H9 (cell line): ENCODE measurements at regions not wholly inside any gene's neighbourhood (a gene's known extent, or its start where the extent isn't known, plus 50 kb on each side); places are given as distances from the start of the nearest gene placed in this dataset.

Experiments
- DNase-seq: peaks from one replicate; pipeline ENCODE4 v3.0.0-alpha.2; 2017
- H2AFZ ChIP-seq: one replicate; pipeline ENCODE4 v1.6.1; 2013; ENCODE audit warnings: mild to moderate bottlenecking, low read length, control low read depth, moderate library complexity
- H2AK5ac ChIP-seq: 2 replicates; pipeline ENCODE4 v1.6.1; 2013; ENCODE audit warnings: low read length, control low read depth, mixed read lengths; ENCODE audit not compliant: insufficient read length
- H2BK120ac ChIP-seq: one replicate; pipeline ENCODE4 v1.6.1; 2013; ENCODE audit warnings: low read depth, mild to moderate bottlenecking, low read length, control low read depth, inconsistent platforms; ENCODE audit not compliant: poor library complexity, severe bottlenecking
- H2BK12ac ChIP-seq: 2 replicates; pipeline ENCODE4 v1.6.1; 2013; ENCODE audit warnings: low read length, control low read depth, mixed read lengths, low read depth; ENCODE audit not compliant: insufficient read length
- H2BK15ac ChIP-seq: 2 replicates; pipeline ENCODE4 v1.6.1; 2013; ENCODE audit warnings: low read depth, low read length, control low read depth
- H2BK20ac ChIP-seq: one replicate; pipeline ENCODE4 v1.6.1; 2013; ENCODE audit warnings: low read depth, mild to moderate bottlenecking, low read length, control low read depth, inconsistent platforms; ENCODE audit not compliant: poor library complexity, severe bottlenecking
- H2BK5ac ChIP-seq: 2 replicates; pipeline ENCODE4 v1.6.1; 2013; ENCODE audit warnings: low read length, control low read depth, mixed read lengths; ENCODE audit not compliant: insufficient read length
- H3K14ac ChIP-seq: 2 replicates; pipeline ENCODE4 v1.6.1; 2013; ENCODE audit warnings: low read length, control low read depth; ENCODE audit not compliant: insufficient read depth
- H3K18ac ChIP-seq: 2 replicates; pipeline ENCODE4 v1.6.1; 2013; ENCODE audit warnings: low read depth, mild to moderate bottlenecking, mixed read lengths, low read length, control low read depth; ENCODE audit not compliant: insufficient read length
- H3K23ac ChIP-seq: 2 replicates; pipeline ENCODE4 v1.6.1; 2013; ENCODE audit warnings: low read length, control low read depth, mixed read lengths, low read depth; ENCODE audit not compliant: insufficient read length
- H3K23me2 ChIP-seq: 2 replicates; pipeline ENCODE4 v1.6.1; 2013; ENCODE audit warnings: low read depth, mild to moderate bottlenecking, mixed read lengths, low read length, control low read depth; ENCODE audit not compliant: insufficient read length, poor library complexity, severe bottlenecking
- H3K27ac ChIP-seq: 2 replicates; pipeline ENCODE4 v1.5.1; 2013; ENCODE audit warnings: low read length, control low read depth, mixed read lengths, low read depth; ENCODE audit not compliant: insufficient read length
- H3K27me3 ChIP-seq: 2 replicates; pipeline ENCODE4 v1.6.1; 2013; ENCODE audit warnings: low read length, control low read depth, inconsistent platforms; ENCODE audit not compliant: insufficient read depth
- H3K4ac ChIP-seq: 2 replicates; pipeline ENCODE4 v1.6.1; 2013; ENCODE audit warnings: low read depth, mild to moderate bottlenecking, control low read depth, inconsistent platforms, low read length, moderate library complexity
- H3K4me1 ChIP-seq: 2 replicates; pipeline ENCODE4 v1.6.1; 2013; ENCODE audit warnings: low read length, control low read depth, inconsistent platforms; ENCODE audit not compliant: insufficient read depth
- H3K4me2 ChIP-seq: 2 replicates; pipeline ENCODE4 v1.6.1; 2013; ENCODE audit warnings: low read length, control low read depth, mixed read lengths; ENCODE audit not compliant: insufficient read length, insufficient read depth
- H3K56ac ChIP-seq: 2 replicates; pipeline ENCODE4 v1.6.1; 2013; ENCODE audit warnings: low read depth, mild to moderate bottlenecking, mixed read lengths, low read length, control low read depth; ENCODE audit not compliant: insufficient read length
- H3K79me1 ChIP-seq: 2 replicates; pipeline ENCODE4 v1.6.1; 2013; ENCODE audit warnings: low read depth, mild to moderate bottlenecking, moderate library complexity, low read length, control low read depth, inconsistent platforms; ENCODE audit not compliant: insufficient read depth, poor library complexity, severe bottlenecking
- H3K79me2 ChIP-seq: 2 replicates; pipeline ENCODE4 v1.6.1; 2013; ENCODE audit warnings: low read length, control low read depth, inconsistent platforms; ENCODE audit not compliant: insufficient read depth
- H3K9ac ChIP-seq: 2 replicates; pipeline ENCODE4 v1.6.1; 2013; ENCODE audit warnings: low read length, control low read depth, mixed read lengths; ENCODE audit not compliant: insufficient read length; ENCODE audit errors: extremely low read depth
- H3K9me3 ChIP-seq: one replicate; pipeline ENCODE4 v1.6.1; 2013; ENCODE audit warnings: low read depth, low read length, inconsistent platforms; ENCODE audit not compliant: control insufficient read depth
- H3T11ph ChIP-seq: one replicate; pipeline ENCODE4 v1.6.1; 2013; ENCODE audit warnings: mild to moderate bottlenecking, low read length, control low read depth, inconsistent platforms
- H4K20me1 ChIP-seq: one replicate; pipeline ENCODE4 v1.6.1; 2013; ENCODE audit not compliant: control insufficient read depth, insufficient read length, insufficient read depth
- H4K5ac ChIP-seq: 2 replicates; pipeline ENCODE4 v1.6.1; 2013; ENCODE audit warnings: low read depth, mild to moderate bottlenecking, mixed read lengths, low read length, control low read depth; ENCODE audit not compliant: insufficient read length
- H4K8ac ChIP-seq: replicated peaks from 2 replicates; pipeline ENCODE4 v1.6.1; 2013; ENCODE audit warnings: low read length, control low read depth, mixed read lengths, low read depth; ENCODE audit not compliant: insufficient read length
- H4K91ac ChIP-seq: 2 replicates; pipeline ENCODE4 v1.6.1; 2013; ENCODE audit warnings: low read depth, mild to moderate bottlenecking, moderate library complexity, mixed read lengths, low read length, control low read depth; ENCODE audit not compliant: insufficient read length
- H3K27ac Mint-ChIP-seq, 3 experiments: 2 replicates in 2 of 3; 3 replicates in 1 of 3; pipeline ENCODE4 v1.8.0; 2020 to 2021; ENCODE audit warnings: mixed read lengths in 3 of 3, mild to moderate bottlenecking in 1 of 3, moderate library complexity in 1 of 3
- H3K27me3 Mint-ChIP-seq: 2 replicates; pipeline ENCODE4 v1.8.0; 2021; ENCODE audit warnings: low read depth, mild to moderate bottlenecking, moderate library complexity, mixed read lengths
- H3K36me3 Mint-ChIP-seq, 3 experiments: 2 replicates in 2 of 3; 3 replicates in 1 of 3; pipeline ENCODE4 v1.8.0; 2020 to 2021; ENCODE audit warnings: low read depth in 3 of 3, mixed read lengths in 3 of 3; ENCODE audit not compliant: insufficient read depth in 1 of 3
- H3K4me1 Mint-ChIP-seq, 2 experiments: 2 replicates each; pipeline ENCODE4 v1.8.0; 2020; ENCODE audit warnings: mixed read lengths in 2 of 2
- H3K4me3 Mint-ChIP-seq, 2 experiments: 2 replicates in 1 of 2; 3 replicates in 1 of 2; pipeline ENCODE4 v1.8.0; 2020 to 2021; ENCODE audit warnings: mild to moderate bottlenecking in 2 of 2, mixed read lengths in 2 of 2, moderate library complexity in 1 of 2
- H3K9me3 Mint-ChIP-seq, 2 experiments: 2 replicates in 1 of 2; 3 replicates in 1 of 2; pipeline ENCODE4 v1.8.0; 2020; ENCODE audit warnings: mild to moderate bottlenecking in 2 of 2, mixed read lengths in 2 of 2, moderate library complexity in 1 of 2
- CTCF ChIP-seq: fragments of 200-600 bp; sonication (generic); conservative IDR thresholded peaks from 3 replicates; pipeline ENCODE4 v1.8.0; 2021; ENCODE audit warnings: antibody characterized with exemption, mild to moderate bottlenecking
- WGBS: extraction: QIAGEN DNeasy Blood & Tissue Kit; methylation state at CpG from one replicate; pipeline ENCODE4 v1.1.7; 2013; ENCODE audit warnings: missing lambda C conversion rate, low lambda C conversion rate, mixed read lengths; ENCODE audit not compliant: insufficient read length; ENCODE audit errors: extremely low coverage; 5-methylcytosine and 5-hydroxymethylcytosine counted together

DNA sequence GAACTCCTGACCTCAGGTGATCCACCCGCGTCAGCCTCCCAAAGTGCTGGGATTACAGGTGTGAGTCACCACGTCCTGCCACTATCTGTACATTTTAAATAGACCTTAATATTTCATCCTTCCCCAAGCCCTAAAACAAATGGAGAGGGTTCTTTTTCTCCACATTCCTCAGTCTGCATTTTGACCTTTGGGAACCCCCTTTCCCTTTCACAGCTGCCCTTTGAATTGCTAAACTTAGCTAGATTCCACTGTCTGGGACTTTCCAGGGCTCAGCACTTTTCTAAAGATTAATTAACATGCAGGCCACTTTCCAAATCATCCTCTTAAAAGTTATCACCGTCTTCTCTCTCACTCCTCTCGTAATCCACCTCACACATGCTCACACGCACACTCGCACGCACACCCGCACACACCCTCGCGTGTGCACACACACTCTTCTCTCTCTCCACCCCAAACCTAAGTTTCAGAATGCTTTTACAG, 124.2 kb downstream of the TMCO5A start:
- Histone ChIP-seq H4K91ac (no peak overlapping the region), H2AFZ (no peak overlapping the region), H3K23ac (no peak overlapping the region), H3K56ac (no peak overlapping the region), H3K27ac (peak overlapping the region; percentile 33), H3K18ac (peak overlapping the region; percentile 80), H3T11ph (peak overlapping the region; percentile 62), H2BK12ac (no peak overlapping the region), H3K27me3 (no peaks in the 10 kb centered on the region), H3K23me2 (no peaks in the 10 kb centered on the region), H3K4me1 (peaks cover 6% of the 10 kb centered on the region; the same call in 1 of the 2 replicates), H4K20me1 (no peaks in the 10 kb centered on the region), H2AK5ac (no peak overlapping the region), H2BK5ac (no peak overlapping the region), H3K9me3 (no peaks in the 10 kb centered on the region), H3K79me2 (no peaks in the 10 kb centered on the region), H2BK15ac (no peak overlapping the region), H4K5ac (no peak overlapping the region), H2BK20ac (peak overlapping the region; percentile 29), H3K79me1 (no peaks in the 10 kb centered on the region), H3K14ac (peak overlapping the region; percentile 50; the same call in 1 of the 2 replicates), H3K4ac (no peak overlapping the region; the same call in 1 of the 2 replicates), H3K4me2 (peak overlapping the region; percentile 51), H2BK120ac (no peak overlapping the region), H3K9ac (no peak overlapping the region), H4K8ac (no peak overlapping the region)
- H3K36me3 Mint-ChIP-seq = no peaks in the 10 kb centered on the region
- H3K4me1 Mint-ChIP-seq = peaks cover 37 to 42% of the 10 kb centered on the region in 2 experiments
- H3K4me3 Mint-ChIP-seq = peak overlapping the region in 1 of 2 experiments; percentile 18; a peak in 2 of 5 replicates
- WGBS = 100% methylated on average over 7 of the region's 11 CpGs
- TF ChIP-seq CTCF = no peak
- no peaks in the 10 kb centered on the region for H3K9me3 Mint-ChIP-seq
- DNase-seq = peak; percentile 31
- peak overlapping the region; percentile 55 to 93 (median 71) for H3K27ac Mint-ChIP-seq
- H3K27me3 Mint-ChIP-seq = no peaks in the 10 kb centered on the region
